UCSD-AML1 (cell line): ENCODE measurements at regions not wholly inside any gene's neighbourhood (a gene's known extent, or its start where the extent isn't known, plus 50 kb on each side); places are given as distances from the start of the nearest gene placed in this dataset.
"Not testable (repeated sequence)": the region's sequence is repeated elsewhere in the genome, so short reads cannot be mapped to it uniquely, and the experiment has no call there.

Source experiments
- DNase-seq: peaks from one replicate; lab custom pipeline; 2025; ENCODE audit not compliant: unreplicated experiment; lab: John Stamatoyannopoulos, UW

DNA sequence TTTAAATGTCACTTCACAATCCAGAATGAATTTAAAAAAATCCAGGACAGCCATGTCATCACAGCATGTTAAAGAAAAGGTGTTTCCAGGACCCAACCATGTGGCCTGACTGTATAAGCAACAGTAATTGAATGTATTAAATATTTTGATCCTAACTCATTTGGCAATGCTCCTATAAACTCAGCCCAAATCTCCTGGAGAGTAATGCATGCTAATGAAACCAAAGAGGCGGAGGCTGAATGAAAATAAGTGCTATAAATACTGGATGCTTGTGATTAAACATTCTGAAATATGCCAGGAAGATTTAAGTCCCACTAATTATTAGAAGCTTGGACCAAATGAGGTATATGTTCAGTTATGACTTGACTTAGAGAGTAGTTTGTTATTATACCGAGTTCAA is 486.8 kb downstream of the FRK start:
- DNase-seq: no peak

DNA sequence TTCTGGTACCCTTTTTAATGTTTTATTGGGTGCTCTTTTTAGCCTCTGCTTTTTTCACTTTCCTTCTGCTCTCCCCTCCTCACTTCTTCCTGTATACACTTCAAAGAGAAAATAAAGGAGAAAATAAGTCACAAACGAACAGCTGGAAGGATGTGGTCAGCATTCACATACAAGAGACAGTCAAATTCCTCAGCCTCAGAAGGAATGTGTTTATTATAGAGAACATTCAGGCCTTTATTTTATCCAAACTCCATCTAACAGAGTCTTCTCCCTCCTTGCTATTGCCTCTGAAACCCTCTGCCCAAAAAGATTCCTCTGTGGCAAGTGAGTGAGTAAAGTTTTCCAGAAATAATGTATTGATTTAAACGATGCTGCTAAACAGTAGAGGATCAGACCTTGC is 490.4 kb downstream of the FRK start:
- DNase-seq: no peak

DNA sequence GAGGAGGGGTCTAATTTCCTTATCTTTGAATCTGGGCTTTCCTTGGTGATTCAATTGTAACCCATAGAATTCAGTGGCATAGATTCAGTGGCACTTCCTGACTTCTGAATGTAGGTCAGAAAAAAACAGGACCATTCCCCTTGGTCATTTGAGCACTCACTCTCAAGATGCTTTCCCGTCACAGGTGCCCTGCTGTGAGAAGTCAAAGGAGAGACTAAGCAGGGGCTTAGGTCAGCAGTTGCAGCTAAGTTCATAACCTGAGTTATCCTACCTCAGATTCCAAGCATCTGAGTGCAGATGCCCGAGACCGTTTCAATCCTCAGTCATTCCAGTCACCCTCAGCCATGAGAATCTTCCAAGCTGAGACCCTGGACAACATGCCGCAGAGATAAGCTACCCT is 506.6 kb downstream of the FRK start:
- no peak for DNase-seq

DNA sequence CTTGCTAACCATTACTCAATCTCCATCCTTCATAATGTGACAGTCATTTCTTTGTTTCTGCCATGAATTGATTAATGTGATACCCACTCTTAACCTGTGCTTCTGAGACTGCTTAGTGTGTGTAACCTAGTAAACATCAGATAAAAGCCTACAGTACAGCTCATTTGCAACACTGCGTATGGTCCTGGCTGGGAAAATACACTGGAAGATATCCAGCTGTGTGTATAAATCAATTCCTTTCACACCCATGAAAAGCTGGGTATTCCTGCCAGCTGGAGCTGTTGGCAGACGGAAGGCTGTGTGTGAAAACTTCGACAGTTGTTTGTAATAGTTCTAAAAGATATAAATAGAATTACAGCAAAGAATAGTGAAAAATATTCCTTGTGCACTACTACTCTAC is 509.2 kb downstream of the FRK start:
- DNase-seq: no peak

DNA sequence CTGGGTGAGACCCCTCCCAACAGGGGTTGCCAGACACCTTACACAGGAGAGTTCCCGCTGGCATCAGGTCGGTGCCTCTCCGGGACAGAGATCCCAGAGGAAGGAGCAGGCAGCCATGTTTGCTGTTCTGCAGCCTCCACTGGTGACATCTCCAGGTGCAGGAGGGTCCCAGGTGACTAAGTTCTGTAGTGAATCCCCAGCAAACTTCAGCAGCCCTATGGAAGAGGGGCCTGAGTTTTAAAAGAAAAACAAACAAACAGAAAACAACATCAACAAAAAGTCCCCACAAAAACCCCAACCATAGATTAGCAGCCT is 515.1 kb downstream of the FRK start:
- no peak for DNase-seq

DNA sequence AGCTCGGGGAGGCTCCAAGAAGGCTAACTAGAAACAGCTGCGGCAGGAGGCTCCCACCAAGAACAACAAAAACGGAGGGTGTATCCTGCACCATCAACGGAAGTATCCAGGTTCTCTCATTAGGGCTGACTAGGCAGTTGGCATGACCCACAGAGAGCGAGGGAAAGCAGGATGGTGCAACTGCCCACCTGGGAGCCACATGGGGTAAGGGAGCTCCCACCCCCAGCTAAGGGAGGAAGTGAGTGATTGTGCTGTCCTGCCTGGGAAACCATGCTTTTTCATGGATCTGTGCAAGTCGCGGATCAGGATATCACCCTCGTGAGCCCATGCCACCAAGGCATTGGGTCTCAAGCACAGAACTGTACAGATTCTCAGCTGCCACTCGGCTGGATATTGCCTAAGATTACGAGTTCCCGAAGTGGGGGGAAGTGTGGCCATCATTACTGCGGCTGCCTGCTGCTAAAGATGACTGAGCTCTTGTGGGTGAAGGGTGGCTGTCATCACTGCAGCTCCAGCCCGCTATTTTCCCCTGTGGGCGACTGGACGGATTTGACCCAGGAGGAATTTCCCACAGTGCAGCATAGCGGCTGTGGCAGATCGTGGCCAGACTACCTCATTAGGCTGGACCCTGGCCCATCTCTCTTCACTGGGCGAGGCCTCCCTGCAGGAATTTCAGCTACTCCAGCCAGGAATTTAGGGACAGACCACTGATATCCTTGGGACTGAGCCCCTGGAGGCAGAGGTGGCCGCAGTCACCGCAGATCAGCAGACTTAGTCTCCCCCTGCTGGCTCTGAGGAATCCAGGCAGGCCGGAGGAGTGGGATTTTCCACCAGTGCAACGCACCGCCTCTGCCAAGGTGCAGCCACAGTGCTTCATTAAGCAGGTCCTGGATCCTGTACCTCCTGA is 515.7 kb downstream of the FRK start:
- DNase-seq: no peak

DNA sequence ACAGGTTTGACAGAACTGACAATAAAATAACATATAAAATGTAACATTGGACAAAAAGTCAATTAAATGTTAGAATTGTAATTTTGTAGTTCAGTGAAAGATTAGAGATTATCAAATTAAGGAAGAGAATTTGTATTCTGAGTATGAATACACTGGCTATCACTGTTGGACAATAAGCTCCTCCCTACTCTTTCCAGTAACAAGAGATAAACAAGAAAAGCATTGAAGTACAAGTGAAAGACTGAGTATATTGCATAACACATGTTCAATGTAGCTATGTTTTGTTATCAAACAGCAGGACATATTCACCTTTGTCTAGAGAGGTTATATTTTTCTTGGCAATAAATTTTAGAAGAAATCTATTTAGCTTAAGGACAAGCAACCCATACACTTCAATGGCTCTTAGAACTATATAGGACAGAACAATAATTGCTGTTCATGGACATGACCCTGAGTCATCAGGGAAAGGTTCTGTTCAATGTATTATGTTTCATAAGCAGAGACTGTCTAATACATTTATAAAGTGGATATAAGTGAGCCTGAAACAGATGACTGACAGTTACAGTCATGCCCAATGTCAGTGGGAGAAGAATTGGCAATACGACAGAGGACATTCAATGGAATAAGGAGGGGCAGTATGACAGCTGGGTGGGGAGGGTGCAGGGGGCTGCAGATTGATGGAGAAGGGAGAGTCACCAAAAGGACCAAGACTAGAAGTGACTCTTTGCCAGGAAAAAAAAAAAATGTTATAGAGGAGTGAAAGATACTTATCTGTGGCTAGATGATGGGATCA is 520.4 kb downstream of the FRK start:
- DNase-seq: no peak

DNA sequence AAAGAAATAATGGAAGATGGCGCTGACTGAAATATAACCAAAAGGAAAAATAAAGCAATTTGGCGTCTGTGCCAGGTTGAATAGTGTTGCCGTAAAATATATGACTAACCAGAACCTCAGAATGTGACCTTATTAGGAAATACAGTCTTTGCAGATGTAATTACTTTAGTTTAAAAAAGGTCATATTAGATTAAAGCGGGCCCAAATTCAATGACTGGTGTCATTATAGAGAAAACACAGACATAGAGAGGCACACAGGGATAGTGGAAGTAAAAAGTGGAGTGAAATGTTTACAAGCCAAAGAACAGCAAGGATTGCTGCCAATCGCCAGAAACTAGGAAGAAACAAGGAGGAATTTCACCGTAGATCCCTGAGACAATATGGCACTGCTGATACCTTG is 521.2 kb downstream of the FRK start:
- no peak for DNase-seq

DNA sequence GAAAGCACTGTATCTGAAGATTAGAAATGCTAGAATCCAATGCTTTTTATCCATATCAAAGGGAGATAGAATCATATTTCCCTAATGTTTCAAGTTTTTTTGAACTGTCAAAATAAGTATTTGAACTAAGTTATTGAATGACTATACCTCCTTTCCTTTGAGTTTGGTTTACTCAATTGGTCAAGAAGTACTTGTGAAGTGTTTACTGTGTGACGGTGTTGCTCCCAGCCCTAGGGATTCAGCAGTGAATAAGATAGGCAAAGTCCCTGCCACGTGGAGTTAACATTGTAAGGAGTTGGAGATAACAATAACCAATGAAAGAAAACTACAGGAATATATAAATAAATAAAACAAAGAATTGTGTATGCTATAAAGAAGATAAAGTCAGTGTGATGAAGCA is 535.9 kb downstream of the FRK start:
- DNase-seq: no peak

DNA sequence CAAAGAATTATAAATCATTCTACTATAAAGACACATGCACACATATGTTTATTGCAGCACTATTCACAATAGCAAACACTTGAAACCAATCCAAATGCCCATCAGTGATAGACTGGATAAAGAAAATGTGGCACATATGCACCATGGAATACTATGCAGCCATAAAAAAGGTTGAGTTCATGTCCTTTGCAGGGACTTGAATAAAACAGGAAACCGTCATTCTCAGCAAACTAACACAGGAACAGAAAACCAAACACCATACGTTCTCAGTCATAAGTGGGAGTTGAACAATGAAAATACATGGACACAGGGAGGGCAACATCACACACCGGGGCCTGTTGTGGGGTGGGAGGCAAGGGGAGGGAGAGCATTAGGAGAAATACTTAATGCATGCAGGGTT is 538.9 kb downstream of the FRK start:
- not testable (repeated sequence) for DNase-seq

DNA sequence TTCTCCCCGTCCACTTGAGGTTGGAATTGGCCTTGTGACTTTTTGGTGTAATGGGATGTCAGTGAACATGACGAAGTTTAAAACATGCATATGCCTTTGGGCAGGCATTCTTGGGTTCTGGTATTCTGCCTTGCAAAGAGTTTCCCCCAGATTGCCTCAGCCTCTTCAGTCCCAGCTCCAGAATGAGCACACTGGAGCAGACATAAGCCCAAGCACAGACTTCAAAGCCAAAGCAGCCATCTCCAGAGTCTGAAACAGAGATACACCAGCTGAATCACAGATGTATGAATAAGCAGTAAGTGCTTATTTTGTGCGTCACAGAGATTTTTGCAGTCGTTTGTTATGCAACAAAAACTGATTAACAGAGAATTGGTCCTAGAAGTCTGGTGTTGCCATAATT is 546.0 kb downstream of the FRK start:
- no peak for DNase-seq

DNA sequence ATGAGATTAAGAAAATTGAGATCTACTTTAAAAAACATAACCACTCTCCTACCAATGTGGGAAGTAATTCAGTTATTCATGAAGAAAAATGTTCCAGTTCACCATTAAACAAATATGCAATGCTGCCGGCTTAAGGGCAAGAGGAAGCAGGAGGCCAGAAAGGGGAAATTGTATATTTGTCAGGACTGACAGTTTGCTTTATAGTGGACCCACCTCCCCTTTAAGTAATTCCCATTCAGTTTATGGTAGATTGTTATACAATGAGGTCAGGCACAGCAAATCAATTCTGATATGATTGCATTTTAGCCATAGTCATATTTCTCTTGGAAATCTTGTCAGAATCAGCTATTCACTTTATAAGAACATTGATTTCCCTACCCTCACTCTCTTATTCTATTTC is 547.8 kb downstream of the FRK start:
- DNase-seq: no peak

DNA sequence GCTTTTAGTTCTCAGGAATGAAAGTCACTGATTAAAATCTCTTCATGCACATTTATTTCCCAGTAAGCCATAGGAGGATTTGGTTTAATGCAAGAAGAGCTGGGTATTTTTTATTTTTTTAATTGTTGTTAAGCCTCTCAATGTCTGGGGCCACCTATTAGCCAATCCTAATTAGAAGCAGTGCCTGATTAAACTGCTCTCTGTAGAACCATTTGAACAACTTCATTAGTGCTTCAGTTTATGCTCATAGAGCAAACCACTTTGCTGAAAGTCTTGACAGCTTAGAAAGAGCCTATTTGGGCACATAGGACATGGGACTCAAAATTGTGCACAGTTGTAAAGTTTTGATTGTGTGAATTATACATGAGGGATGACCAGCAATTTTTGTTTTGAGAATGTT is 548.9 kb downstream of the FRK start:
- no peak for DNase-seq

DNA sequence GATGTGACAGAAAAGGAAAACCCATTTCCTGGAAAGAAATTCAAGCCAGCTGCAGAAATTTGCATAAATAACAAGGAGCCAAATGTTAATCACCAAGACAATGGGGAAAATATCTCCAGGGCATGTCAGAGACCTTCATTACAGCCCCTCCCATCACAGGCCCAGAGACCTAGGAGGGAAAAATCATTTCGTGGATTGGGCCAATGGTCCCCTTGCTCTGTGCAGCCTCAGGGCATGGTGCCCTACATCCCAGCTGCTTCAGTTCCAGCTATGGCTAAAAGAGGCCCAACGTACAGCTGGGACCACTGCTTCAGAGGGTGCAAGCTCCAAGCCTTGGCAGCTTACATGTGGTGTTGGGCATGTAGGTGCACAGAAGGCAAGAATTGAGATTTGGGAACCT is 558.3 kb downstream of the FRK start:
- not testable (repeated sequence) for DNase-seq

DNA sequence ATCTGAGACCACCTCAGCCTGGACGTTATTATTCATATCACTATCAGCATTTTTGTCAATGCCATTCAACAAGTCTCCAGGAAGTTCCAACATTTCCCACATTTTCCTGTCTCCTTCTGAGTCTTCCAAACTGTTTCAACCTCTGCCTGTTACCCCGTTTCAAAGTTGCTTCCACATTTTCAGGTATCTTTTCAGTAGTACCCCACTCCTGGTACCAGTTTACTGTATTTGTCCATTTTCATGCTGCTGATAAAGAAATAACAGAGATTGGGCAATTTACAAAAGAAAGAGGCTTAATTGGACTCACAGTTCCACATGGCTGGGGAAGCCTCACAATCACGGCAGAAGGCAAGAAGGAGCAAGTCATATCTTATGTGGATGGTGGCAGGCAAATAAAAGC is 565.5 kb downstream of the FRK start:
- no peak for DNase-seq

DNA sequence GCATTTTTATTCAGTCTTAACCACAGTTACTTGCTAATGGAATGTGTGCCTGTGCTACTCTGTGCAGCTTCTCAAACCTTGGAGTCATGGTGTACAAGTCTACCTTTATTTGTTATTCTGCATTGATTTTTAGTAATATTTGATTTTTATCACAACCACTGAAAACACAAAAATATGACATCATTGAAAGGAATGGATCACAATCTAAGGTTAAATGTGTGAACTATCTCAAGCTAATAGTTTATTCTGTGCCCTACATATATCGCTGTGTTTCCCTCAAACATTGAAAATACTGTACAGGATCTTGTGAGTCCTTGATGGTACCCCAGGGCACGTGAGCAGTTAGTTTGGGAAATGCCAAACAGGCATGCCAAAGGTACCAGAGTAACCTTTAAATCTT is 573.4 kb downstream of the FRK start:
- no peak for DNase-seq

DNA sequence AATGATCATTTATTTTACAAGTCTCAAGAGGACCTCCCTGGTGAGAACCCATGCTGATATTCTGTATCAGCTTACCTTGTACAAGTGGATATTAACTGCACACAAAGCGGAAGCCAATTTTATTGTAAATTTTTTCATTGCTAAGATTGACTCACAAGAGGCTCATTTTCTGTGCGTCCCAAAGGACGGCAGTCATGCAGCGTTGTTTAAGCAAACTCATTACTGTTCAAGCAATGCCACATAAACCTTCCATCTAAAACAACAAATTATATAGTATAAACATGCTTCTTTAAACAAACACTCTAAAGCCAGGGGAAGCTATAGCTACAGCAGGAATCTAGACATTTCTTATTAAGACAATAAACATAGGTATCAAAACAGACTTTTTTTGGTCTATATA is 575.3 kb downstream of the FRK start:
- no peak for DNase-seq

DNA sequence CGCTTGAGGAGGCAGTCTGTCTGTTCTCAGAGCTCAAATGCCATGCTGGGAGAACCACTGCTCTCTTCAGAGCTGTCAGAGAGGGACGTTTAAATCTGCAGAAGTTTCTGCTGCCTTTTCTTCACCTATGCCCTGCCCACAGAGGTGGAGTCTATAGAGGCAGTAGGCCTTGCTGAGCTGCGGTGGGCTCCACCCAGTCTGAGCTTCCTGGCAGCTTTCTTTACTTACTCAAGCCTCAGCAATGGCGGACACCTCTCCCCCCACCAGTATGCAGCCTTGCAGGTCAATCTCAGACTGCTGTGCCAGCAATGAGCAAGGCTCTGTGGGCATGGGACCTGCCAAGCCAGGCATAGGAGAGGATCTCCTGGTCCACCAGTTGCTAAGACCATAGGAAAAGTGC is 580.1 kb downstream of the FRK start:
- not testable (repeated sequence) for DNase-seq

DNA sequence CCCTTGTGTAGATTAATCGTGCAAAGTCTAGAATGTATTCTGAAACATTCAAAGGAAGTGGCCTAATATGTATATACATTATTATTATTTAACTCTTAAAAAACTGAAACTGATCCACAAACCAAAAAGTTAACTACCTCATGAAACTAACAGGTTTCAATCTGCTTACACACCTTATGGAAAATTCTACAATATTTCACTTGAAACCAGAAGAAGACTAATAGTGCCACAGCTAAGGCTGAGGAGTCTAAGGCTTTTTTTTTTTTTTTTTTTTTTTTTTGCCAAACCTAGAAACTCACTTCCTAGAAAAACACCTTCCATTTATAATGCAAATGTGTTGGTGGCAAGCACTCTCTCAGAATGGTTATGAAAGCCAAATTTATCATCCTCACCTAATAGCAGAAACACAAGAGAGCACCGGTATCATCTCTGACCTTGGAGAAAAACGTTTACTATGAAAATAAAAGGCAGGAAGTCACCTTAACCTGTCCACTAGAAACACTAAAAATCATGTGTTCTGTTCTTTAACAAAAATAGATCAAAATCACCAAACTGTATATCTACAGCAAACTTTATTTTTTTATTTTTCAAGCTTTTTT is 586.1 kb downstream of the FRK start:
- no peak for DNase-seq

DNA sequence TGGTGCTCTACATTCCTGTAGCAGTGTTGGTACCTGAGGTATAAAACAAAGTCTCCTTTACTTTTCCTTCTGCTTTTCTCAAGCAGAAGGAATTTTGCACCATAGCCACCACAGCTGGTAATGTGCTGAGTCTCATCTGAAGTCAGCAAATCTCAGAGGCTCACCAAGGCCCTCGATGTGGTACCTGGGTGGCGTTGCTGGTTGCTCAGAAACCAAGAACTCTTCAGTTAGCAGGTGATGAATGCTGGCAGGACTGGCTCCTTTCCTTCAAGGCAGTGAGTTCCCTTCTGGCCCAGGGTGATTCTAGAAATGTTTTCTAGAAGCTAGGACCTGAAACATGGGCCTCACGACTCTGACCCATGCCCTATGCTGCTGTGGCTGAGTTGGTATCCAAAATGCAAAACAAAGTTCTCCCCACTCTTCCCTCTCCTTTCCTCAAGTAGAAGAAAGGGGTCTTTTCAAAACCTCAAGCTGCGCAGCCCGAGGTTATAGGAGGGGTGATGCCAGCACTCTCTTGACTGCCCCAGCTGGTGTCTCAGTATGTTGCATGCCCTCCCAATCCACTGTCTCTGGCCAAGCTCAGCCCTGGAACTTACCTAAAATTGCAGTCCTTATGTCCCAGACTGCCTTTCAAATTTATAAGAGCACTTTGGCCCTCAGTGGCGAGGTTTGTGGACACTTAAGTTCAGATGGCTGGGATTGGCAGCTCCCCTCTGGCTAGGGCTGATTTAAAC is 592.3 kb downstream of the FRK start:
- no peak for DNase-seq

DNA sequence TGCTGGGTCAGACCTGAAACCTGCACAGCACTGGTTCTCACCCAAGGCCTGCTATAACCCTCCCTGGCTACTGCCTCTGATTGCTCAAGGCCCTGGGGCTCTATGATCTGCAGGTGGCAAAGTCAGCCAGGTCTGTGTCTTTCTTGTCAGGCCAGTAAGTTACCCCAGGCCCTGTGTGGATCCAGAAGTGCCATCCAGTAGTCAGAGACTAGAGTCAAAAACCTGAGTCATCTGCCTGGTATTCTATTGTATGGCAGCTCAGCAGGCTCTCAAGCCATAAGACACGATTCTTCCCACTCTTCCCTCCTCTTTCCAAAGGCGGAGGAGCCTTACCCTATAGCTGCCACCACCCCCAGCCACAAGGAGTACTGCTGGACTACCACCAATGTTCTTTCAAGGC is 593.0 kb downstream of the FRK start:
- DNase-seq: no peak

DNA sequence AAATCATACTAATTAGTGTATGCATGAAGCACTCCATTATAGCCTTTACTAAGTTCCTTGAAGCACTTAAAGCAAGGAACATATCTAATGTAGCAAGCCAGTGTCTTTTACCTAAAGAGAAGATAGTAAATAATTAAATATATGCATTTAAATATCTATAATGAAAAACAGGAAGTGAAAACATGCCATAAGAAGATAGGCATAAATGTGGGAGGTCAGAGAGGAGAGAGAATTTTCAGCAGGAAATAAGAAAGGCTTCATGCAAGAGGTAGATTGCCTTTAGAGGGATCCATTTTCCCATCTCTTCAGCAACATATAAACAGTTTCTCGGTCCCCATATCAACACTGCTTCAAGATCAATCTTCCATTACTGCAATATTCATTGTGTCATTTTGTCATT is 599.8 kb downstream of the FRK start:
- DNase-seq: no peak
